Prostate gland (tissue), 2 donors: ENCODE measurements at regions not wholly inside any gene's neighbourhood (a gene's known extent, or its start where the extent isn't known, plus 50 kb on each side); places are given as distances from the start of the nearest gene placed in this dataset.

Source experiments
- CTCF ChIP-seq, 4 experiments: fragments of 200-600 bp in 2 of 4; fragments of 450-650 bp in 2 of 4; sonication (generic) in 2 of 4; IDR thresholded peaks; 1 replicate in 3 of 4; 2 replicates in 1 of 4; pipeline ENCODE4 v1.5.1; 2016 to 2019; ENCODE audit warnings: antibody characterized with exemption in 4 of 4, mild to moderate bottlenecking in 2 of 4, moderate library complexity in 2 of 4
- POLR2AphosphoS5 ChIP-seq: sonication (generic); formaldehyde crosslinking; IDR thresholded peaks from one replicate; pipeline ENCODE4 v1.6.1; 2017; ENCODE audit warnings: antibody characterized with exemption

DNA sequence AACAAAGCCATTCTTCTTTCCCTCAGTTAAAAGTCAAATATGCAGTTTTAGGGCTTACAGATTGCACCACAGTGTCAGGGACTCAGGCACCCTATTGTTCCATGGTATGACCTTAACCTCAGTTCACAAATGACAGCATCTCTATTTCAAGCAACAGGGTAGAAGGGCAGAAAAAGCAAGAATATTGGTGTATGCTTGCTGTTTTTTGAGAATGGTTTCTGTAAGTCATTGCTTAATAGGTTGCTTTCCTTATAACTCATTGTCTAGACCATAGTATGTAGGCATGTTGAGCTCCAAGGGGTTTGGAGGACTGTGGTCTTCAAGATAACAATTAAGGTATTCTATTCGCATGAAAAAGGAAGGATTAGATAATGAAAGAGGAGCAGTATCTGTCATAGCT lies 183.5 kb upstream of the EDIL3 start:
- TF ChIP-seq CTCF (IDR thresholded peaks at IDR 0.05) (no peak), POLR2AphosphoS5 (no peak)
